ENCODE measurements at regions not wholly inside any gene's neighbourhood (a gene's known extent, or its start where the extent isn't known, plus 50 kb on each side); places are given as distances from the start of the nearest gene placed in this dataset.

DNA sequence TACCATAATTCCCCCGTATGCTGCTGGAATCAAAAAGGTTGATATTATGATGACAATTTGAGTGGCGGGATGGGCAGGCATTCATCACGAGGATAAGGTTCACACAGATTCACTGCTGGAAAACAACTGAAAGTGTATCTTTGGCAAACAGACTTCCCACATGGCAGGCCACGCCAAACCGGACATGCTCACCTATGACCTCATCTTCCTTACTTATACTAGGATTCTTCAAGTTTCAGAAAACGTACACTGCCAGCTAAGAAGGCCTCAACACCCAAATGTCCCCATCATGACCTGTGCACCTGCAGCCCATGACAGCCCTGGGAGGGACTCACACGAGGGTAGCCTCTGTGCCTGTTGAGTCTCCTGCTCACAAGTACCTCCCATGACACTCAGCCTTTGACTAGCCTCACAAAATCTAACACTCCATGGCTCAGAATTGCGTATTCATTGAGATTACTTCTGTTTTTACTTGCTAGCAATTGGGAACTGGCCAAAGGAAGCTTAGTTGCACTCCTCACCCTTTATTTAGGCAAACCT, 259.0 kb upstream of the GHITM start:
- no peak for DNase-seq (ENCODE audit: low spot score)

GRCh38 chr10:83881661-83882060, 257.6 kb upstream of the GHITM start:
- no peak for DNase-seq (ENCODE audit: low spot score)

- DNase-seq (ENCODE audit: low spot score), result no peak
These were observed 252.4 kb upstream of the GHITM start for GRCh38 chr10:83886871-83887270.

- no peak for DNase-seq (ENCODE audit: low spot score)
These were observed 246.6 kb upstream of the GHITM start for GRCh38 chr10:83892737-83893136.

GRCh38 chr10:83896219-83896618, 243.1 kb upstream of the GHITM start:
- DNase-seq (ENCODE audit: low spot score), result no peak

DNA sequence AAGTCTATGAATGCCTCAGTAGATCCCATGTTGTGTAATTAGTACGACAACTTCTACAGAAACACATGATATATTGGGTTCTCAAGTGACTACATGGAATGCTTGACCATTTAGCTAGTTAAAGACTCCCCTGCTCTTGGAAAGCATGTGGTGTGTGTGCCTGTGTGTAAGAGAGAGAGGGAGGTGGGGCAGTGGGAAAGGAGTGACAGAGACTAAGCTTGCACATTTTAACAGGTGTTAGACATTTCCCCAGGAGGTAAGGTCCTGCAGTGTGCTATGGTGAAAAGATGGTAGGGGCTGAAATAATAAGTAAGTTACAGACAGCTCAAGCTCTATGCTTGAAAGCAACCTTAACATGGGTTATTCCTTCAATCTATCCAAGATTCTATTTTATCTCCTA, 241.7 kb upstream of the GHITM start:
- no peak for DNase-seq (ENCODE audit: low spot score)

GRCh38 chr10:83908506-83908905, 230.8 kb upstream of the GHITM start:
- DNase-seq (ENCODE audit: low spot score), result no peak

DNA sequence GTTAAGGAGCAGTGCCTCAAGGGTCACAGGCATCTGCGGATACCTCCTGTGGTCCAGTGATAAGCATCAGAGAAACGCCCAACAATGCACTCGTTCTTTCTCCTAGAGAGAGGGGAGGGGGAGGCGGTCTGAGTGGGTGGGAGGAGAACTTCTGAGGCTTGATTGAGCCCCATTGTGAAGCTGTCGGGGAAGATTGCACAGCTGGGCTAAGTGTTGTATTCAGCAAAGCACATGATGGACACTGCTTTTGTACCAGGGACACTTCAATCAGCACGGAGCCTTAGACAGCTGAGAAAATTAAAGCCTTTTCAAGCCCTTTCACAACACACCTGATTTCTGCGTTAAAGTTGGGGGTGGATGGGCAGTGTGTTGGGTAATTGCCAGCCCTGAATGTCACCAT, 230.3 kb upstream of the GHITM start:
- no peak for DNase-seq (ENCODE audit: low spot score)

DNA sequence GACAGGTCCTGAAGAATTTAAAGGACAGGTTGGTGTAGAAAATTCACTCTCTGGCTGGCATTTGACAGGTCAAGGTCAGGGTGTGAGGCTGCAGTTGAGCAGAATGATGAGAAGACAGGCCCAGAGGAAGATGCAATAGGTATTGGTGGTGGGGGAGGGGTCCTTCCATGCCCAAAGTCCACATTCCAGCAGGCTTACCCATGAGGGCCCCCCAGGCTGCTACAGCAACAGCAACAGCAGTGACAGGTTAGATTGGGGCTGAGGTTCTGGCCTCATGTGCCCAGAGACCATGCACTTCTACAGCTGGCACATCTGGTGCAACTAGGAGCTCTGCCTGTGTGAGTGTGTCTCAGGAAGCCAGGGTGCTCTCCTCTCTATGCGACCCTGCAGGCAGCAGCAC, 223.5 kb upstream of the GHITM start:
- DNase-seq (ENCODE audit: low spot score), result no peak

- DNase-seq (ENCODE audit: low spot score), result no peak
These were observed 221.5 kb upstream of the GHITM start for GRCh38 chr10:83917537-83918506.

GRCh38 chr10:83919187-83919586, 220.1 kb upstream of the GHITM start:
- DNase-seq (ENCODE audit: low spot score), result no peak

GRCh38 chr10:83921984-83922860, 217.1 kb upstream of the GHITM start:
- no peak for DNase-seq (ENCODE audit: low spot score)

- no peak for DNase-seq (ENCODE audit: low spot score)
These were observed 214.2 kb upstream of the GHITM start for GRCh38 chr10:83925133-83925532.

- no peak for DNase-seq (ENCODE audit: low spot score)
These were observed 212.7 kb upstream of the GHITM start for GRCh38 chr10:83926606-83927005.

GRCh38 chr10:83927166-83927565, 212.1 kb upstream of the GHITM start:
- DNase-seq (ENCODE audit: low spot score), result no peak

DNA sequence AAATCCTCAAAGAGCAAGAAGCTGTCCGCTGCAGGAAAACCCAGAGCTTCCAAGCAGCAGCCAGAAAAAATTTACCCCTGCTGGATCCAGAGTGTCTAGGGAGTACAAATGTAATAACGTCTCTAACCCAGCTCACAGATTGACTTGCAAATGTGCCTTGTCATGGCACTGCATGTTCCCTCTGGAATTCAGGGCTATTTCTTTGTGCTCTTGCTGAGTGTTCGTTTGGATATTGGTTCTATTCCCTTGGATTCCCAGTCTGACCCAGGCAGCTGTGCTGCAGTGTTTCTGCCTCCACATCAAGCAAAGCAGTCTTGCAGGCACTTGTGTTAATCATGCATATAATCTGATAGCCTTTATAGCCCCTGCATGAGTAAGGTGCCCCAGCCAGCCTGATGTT, 209.9 kb upstream of the GHITM start:
- DNase-seq (ENCODE audit: low spot score), result no peak

DNA sequence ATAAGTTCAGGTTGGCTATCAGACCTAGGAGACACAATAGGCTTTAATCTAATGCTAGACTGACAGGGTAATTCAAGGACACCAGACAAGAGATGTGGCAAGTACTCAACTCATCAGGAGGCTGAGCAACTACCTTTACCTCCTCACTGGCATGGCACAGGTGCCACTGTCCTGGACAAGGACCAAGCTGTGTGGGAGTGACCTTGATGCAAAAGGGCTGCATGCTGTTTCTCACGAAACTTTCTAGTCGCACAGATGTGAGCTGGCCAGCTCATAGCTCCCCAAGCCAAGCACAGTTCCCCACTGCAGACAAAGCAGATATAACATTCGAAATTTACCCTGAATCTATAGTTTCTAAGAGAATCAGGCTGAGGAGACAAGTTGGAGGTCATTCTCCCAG, 207.6 kb upstream of the GHITM start:
- no peak for DNase-seq (ENCODE audit: low spot score)

GRCh38 chr10:83932245-83932644, 207.1 kb upstream of the GHITM start:
- DNase-seq (ENCODE audit: low spot score), result no peak

DNA sequence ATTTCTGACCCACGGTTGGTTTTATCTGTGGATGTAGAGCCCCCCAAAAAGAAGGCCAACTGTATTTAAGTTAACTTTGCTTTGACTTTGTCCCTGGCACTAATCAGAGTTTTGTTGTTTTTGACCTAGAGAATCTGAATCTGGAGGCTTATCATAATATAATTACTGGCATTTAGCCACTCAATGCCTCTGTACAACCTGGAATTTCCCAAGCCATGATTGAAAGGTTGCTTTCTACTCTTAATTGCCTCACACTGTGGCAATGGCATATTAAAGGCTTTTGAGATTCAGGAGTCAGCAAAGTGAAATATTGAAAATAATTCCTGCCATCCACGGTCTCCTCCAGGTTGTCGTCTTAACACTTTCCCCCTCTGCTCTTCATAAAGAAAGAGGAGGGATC, 205.2 kb upstream of the GHITM start:
- no peak for DNase-seq (ENCODE audit: low spot score)

DNA sequence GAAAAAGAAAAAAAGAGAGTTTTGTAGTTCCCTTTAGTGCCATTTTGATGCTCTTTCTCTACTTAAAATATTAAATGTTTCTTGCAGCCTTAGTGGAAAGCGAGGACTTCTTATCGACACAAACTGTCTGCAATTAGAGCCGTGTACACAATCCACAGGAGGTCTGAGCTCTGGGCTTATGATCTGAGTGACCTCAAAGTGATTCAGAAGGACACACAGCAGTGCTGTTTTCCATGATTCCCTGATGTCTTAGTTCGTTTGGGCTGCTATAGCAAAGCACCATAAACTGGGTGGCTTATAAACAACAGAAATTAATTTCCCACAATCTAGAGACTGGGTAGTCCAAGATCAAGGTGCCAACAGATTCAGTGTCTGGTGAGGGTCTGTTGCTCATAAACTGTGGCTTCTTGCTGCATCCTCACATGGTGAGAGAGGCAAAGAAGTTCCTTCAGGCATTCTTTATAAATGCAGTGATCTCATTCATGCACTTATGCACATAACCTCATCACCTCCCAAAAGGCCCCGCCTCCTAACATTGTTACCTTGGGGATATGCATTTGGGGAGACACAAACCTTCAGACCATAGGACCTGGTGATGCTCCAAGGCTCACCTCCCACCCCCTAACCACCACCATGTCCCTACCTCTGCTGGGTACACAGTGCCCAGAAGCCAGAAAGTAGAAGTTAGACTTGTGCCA, 204.5 kb upstream of the GHITM start:
- no peak for DNase-seq (ENCODE audit: low spot score)

DNA sequence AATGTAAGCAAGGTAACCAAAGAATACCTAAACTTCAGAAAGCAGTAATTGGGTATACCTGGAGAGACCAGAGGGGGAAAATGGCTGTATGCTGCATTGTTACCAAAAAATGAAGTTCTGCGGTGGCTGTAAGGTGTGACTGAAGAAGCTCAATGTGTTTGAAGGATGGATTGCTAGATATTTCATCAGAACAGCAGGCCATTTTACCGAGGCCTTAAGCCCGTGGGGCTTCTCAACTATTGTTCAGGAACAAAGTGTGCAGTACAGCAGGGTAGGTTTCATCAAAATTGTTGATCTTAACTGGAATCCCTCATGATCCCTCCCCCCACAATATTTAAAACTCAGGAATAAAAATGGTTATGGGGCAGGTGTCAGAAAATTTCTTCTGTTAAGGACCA, 204.0 kb upstream of the GHITM start:
- no peak for DNase-seq (ENCODE audit: low spot score)

DNA sequence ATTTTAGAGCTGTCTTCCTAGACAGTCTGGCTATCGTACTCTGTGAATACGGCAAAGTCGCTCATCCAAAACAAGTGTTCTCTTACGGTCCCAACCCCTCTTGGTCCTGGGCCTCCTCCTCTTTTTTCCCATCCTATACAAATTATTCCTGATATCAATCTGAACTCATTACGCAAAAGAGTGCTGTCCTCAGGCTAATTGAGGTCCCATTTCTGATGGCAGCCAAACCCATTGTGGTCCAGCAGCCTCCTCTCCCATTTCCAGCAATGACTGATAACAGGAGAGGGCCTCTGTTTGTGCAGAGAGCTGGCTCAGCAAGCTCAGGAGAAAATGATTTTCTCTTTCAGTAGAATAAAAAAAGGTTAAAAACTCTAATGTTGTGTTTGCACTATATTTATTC, 203.4 kb upstream of the GHITM start:
- no peak for DNase-seq (ENCODE audit: low spot score)

Data from NAMALWA (cell line).